ENCODE measurements at regions not wholly inside any gene's neighbourhood (a gene's known extent, or its start where the extent isn't known, plus 50 kb on each side); places are given as distances from the start of the nearest gene placed in this dataset.
"Not testable (repeated sequence)": the region's sequence is repeated elsewhere in the genome, so short reads cannot be mapped to it uniquely, and the experiment has no call there.

GRCh38 chr4:33923469-33923868, 2320.8 kb downstream of the ARAP2 start:
- DNase-seq: no peak

- DNase-seq: no peak
These were observed 2320.1 kb downstream of the ARAP2 start for GRCh38 chr4:33924239-33924638.

GRCh38 chr4:33924811-33925210, 2319.5 kb downstream of the ARAP2 start:
- no peak for DNase-seq

GRCh38 chr4:33930497-33930896, 2313.8 kb downstream of the ARAP2 start:
- no peak for DNase-seq

- DNase-seq: no peak
These were observed 2313.3 kb downstream of the ARAP2 start for GRCh38 chr4:33931026-33931425.

GRCh38 chr4:33940281-33940680, 2304.0 kb downstream of the ARAP2 start:
- no peak for DNase-seq

GRCh38 chr4:33941854-33942253, 2302.5 kb downstream of the ARAP2 start:
- no peak for DNase-seq

GRCh38 chr4:33948921-33949320, 2295.4 kb downstream of the ARAP2 start:
- no peak for DNase-seq

- not testable (repeated sequence) for DNase-seq
These were observed 2290.5 kb downstream of the ARAP2 start for GRCh38 chr4:33953848-33954247.

GRCh38 chr4:33954759-33955158, 2289.6 kb downstream of the ARAP2 start:
- DNase-seq: no peak

GRCh38 chr4:33959519-33959918, 2284.8 kb downstream of the ARAP2 start:
- peak; percentile 47 for DNase-seq

- DNase-seq: no peak
These were observed 2282.6 kb downstream of the ARAP2 start for GRCh38 chr4:33961761-33962160.

- DNase-seq: no peak
These were observed 2277.5 kb downstream of the ARAP2 start for GRCh38 chr4:33966808-33967207.

- no peak for DNase-seq
These were observed 2270.0 kb downstream of the ARAP2 start for GRCh38 chr4:33974270-33974669.

GRCh38 chr4:33975995-33976394, 2268.3 kb downstream of the ARAP2 start:
- DNase-seq: no peak

- not testable (repeated sequence) for DNase-seq
These were observed 2264.5 kb downstream of the ARAP2 start for GRCh38 chr4:33979781-33980180.

- DNase-seq: no peak
These were observed 2264.0 kb downstream of the ARAP2 start for GRCh38 chr4:33980361-33980760.

GRCh38 chr4:33989820-33990443, 2254.4 kb downstream of the ARAP2 start:
- DNase-seq: peak; percentile 21

- DNase-seq: no peak
These were observed 2248.1 kb downstream of the ARAP2 start for GRCh38 chr4:33996075-33996718.

GRCh38 chr4:33998291-33998690, 2246.0 kb downstream of the ARAP2 start:
- no peak for DNase-seq

- DNase-seq: no peak
These were observed 2244.0 kb downstream of the ARAP2 start for GRCh38 chr4:34000356-34000755.

- DNase-seq: not testable (repeated sequence)
These were observed 2237.8 kb downstream of the ARAP2 start for GRCh38 chr4:34006540-34006939.

- DNase-seq: no peak
These were observed 2234.4 kb downstream of the ARAP2 start for GRCh38 chr4:34009951-34010350.

GRCh38 chr4:34010751-34011519, 2233.4 kb downstream of the ARAP2 start:
- DNase-seq: no peak

Measured in NCI-H774 (cell line).